Activated naive CD8-positive, alpha-beta T cell treated with anti-CD3 and anti-CD28 coated beads, Interleukin-2, amount 50 U/mL, for 16 hours (primary cell): ENCODE measurements at regions not wholly inside any gene's neighbourhood (a gene's known extent, or its start where the extent isn't known, plus 50 kb on each side); places are given as distances from the start of the nearest gene placed in this dataset.
A peak's percentile ranks its signal among the peaks of the same experiment; 100 is the strongest.

Source experiments
- DNase-seq: peaks from one replicate; pipeline ENCODE4 v3.0.0-alpha.2; 2020; ENCODE audit warnings: low read depth, low spot score

- DNase-seq = no peak
Measured at GRCh38 chr22:18731075-18731666, 119.5 kb upstream of the RIMBP3 start.

- DNase-seq = peak; percentile 90
Measured at GRCh38 chr22:18730410-18730809, 118.7 kb upstream of the RIMBP3 start.
